Thymus (tissue), 11 donors: ENCODE measurements at regions not wholly inside any gene's neighbourhood (a gene's known extent, or its start where the extent isn't known, plus 50 kb on each side); places are given as distances from the start of the nearest gene placed in this dataset.

Experiments
- DNase-seq, 9 donors: peaks; one replicate each; pipeline ENCODE4 v3.0.0-alpha.2; 2013; ENCODE audit warnings: low spot score in 9 of 9, low read depth in 6 of 9, missing footprints in 1 of 9
- H3K27ac ChIP-seq, 2 donors: one replicate each; pipeline ENCODE4 v1.5.1; 2013; ENCODE audit warnings: control low read depth in 1 of 2, low read depth in 1 of 2, low read length in 1 of 2, mild to moderate bottlenecking in 1 of 2, moderate library complexity in 1 of 2
- H3K27me3 ChIP-seq, 2 donors: one replicate each; pipeline ENCODE4 v1.5.1; 2013; ENCODE audit warnings: low read length in 1 of 2; ENCODE audit not compliant: control insufficient read depth in 2 of 2, insufficient read depth in 1 of 2
- H3K36me3 ChIP-seq, 2 donors: one replicate each; pipeline ENCODE4 v1.5.1; 2013; ENCODE audit warnings: low read length in 1 of 2, mild to moderate bottlenecking in 1 of 2, moderate library complexity in 1 of 2; ENCODE audit not compliant: control insufficient read depth in 2 of 2, insufficient read depth in 2 of 2
- H3K4me1 ChIP-seq, 2 donors: one replicate each; pipeline ENCODE4 v1.5.1; 2013; ENCODE audit warnings: low read length in 2 of 2; ENCODE audit not compliant: control insufficient read depth in 2 of 2, insufficient read depth in 2 of 2
- H3K4me3 ChIP-seq, 2 donors: one replicate each; pipeline ENCODE4 v1.5.1; 2013; ENCODE audit warnings: low read length in 2 of 2, control low read depth in 1 of 2, mild to moderate bottlenecking in 1 of 2
- H3K9me3 ChIP-seq, 2 donors: one replicate each; pipeline ENCODE4 v1.5.1; 2013; ENCODE audit warnings: low read length in 1 of 2, mild to moderate bottlenecking in 1 of 2; ENCODE audit not compliant: control insufficient read depth in 2 of 2, insufficient read depth in 1 of 2
- WGBS: extraction: QIAGEN DNeasy Blood & Tissue Kit; methylation state at CpG from one replicate; pipeline ENCODE4 v1.1.7; 2013; 5-methylcytosine and 5-hydroxymethylcytosine counted together
- donor health status: healthy.

DNA sequence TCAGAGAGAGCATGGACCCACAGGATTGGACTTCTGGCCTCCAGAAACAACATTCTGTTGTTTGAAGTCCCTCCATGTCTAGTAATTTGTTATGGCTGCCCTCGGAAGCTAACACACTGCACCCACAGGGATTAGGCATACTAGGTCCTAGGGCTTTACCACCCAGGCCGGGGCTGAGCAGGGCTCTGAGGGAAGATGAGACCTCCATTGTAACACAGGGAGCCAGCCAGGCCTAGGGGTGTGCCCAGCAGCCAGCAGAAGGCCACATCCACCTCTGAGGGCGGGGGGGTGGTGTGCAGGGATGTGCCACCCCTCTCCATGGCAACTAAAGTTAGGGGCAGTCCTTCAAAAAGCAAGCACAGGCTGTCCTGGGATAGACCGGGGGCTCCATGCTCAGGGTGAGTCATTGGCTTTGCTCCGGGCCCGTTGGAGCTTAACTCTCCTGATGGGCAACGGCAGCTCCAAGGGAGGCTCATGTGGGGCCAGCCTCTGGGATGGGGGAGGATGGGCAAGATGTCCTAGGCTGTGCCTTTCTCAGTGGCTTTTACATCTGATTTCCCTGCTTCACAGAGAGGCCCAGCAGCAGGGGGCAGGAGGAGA is 96.6 kb upstream of the GPR26 start:
- Histone ChIP-seq H3K9me3 (no peaks in the 10 kb centered on the region), H3K4me3 (no peak overlapping the region), H3K27ac (no peak overlapping the region), H3K27me3 (peaks cover 0 to 5% of the 10 kb centered on the region in 2 donors), H3K36me3 (no peaks in the 10 kb centered on the region), H3K4me1 (peaks cover 0 to 2% of the 10 kb centered on the region in 2 donors)
- 85% methylated on average over 7 of the region's 7 CpGs for WGBS
- no peak for DNase-seq

DNA sequence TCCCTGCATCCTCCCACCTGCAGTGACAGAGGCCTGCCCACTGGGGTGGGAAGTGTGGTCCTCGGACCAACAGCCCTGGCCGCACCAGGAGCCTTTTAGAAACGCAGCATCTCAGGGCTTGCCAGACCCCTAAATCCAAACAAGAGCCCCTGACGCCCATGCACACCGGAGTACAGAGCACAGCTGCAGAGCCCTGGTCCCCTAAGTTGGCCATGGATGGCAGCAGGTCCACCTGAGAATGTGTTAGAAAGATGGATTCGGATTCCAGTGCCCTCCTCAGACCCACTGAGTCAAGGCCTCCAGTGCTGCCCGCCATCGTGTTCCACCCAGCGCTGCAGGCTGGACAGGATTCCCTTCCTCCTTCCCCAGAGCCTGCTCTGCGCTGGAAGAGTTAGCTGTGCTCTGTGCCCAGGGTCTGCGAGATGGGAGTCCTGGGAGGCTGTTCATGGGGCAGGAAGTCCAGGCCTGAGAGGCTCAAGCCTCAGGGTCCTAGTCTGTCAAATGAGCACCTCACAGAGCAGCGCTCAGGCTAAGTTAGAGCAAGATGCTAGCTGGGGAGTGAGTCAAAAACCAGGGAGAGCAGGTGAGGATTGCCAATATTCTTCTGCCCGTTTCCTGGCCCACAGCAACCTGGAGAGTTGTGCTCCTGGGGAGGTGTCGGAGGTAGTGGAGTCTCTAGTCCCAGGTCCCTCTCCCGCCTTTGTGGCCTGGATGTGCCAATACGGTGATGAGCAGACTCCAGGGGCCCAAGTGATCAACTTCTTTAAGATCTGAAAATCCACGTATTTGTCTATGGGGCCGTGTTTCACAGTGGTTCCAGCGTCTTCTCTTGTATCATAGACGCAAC is 95.9 kb upstream of the GPR26 start:
- H3K27me3 ChIP-seq = peaks cover 0 to 5% of the 10 kb centered on the region in 2 donors
- no peaks in the 10 kb centered on the region for H3K36me3 ChIP-seq
- no peak overlapping the region for H3K4me3 ChIP-seq
- WGBS = 90% methylated on average over 20 of the region's 20 CpGs
- peaks cover 0 to 2% of the 10 kb centered on the region in 2 donors for H3K4me1 ChIP-seq
- no peaks in the 10 kb centered on the region for H3K9me3 ChIP-seq
- DNase-seq = no peak
- no peak overlapping the region for H3K27ac ChIP-seq

DNA sequence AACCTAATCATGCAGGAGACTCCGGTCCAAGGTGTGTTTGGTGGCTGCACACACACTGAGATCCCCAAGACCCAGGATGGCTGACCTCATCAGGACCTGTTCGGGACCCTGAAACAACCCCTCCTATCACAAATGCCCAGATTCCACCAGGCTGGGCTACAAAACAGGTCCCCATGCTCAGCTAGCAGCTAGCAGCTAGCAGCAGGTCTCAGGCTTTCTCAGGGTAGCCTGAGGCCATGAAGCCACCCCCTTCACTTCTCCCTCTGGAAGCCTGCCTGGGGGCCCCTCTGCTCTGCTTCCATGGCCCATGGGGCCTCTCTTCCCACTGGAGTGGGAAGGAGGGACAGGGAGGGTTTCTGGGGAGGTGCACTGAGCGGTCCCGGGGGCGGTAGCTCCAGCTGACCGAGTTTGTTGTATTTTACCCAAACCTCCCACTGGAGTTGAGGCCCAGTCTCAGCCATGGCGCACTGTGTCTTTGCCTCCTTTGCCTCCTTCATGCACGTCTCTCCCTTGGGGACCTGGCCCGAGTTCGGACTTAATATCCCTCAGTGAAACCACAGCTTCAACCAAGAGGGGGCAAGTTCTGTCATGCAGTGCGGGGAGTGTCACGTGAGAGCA is 95.1 kb upstream of the GPR26 start:
- Histone ChIP-seq H3K27ac (no peak overlapping the region), H3K4me1 (peaks cover 0 to 2% of the 10 kb centered on the region in 2 donors), H3K36me3 (no peaks in the 10 kb centered on the region), H3K27me3 (peaks cover 0 to 5% of the 10 kb centered on the region in 2 donors), H3K4me3 (no peak overlapping the region), H3K9me3 (no peaks in the 10 kb centered on the region)
- WGBS = 73% methylated on average over 12 of the region's 12 CpGs
- no peak for DNase-seq

- WGBS = 78% methylated on average over 8 of the region's 8 CpGs
- H3K27me3 ChIP-seq = peaks cover 0 to 5% of the 10 kb centered on the region in 2 donors
These were observed 94.2 kb upstream of the GPR26 start for GRCh38 chr10:123571978-123572377.

DNA sequence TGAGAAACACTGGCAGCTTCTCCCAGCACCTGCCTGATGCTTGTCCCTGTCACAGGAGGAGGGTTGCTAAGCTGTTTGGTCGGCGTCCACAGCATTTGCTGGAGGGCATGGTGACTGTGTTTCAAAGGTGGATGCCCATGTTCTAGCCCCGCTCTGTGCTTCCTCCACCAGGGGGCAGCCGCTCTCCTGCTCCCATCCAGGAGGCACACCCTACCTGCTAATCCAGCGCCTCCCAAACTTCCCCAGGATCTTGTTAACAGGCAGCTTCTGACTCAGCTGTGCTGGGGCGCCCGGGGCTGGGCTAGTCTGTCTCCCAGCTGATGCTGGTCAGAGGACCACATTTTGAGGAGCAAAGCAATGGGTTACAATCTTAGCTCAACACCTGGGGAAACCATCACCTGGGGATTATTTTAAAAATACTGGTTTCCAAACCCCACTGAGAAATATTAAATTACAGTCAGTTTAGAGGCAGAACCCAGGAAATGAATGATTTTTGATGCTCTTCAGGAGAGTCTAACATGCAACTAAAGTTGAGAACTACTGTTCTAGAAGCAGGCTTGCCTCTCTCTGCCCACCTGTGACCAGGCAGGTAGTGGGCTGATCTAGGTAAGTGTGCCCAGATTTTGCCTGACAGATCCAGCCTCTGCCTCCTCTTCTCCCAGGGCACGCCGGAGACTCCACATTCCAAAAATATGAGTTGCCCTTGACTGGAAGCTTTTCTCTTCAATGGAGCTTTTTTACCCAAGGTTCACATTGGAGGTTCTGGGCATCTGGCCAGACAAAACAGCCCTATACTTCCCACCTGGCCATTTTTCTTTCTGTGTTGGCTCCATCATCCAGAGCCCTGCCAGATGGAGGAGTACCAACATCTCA is 92.7 kb upstream of the GPR26 start:
- Histone ChIP-seq H3K4me3 (no peak overlapping the region), H3K4me1 (peaks cover 0 to 2% of the 10 kb centered on the region in 2 donors), H3K36me3 (no peaks in the 10 kb centered on the region), H3K27me3 (peaks cover 0 to 5% of the 10 kb centered on the region in 2 donors), H3K9me3 (no peaks in the 10 kb centered on the region), H3K27ac (no peak overlapping the region)
- WGBS = 26% methylated on average over 9 of the region's 9 CpGs
- DNase-seq = peak in 4 of 9 donors; percentile 11 to 32 (median 26)

More at GRCh38 chr10:123571978-123572377, 94.2 kb upstream of the GPR26 start:
- Histone ChIP-seq H3K9me3 (no peaks in the 10 kb centered on the region), H3K27ac (no peak overlapping the region), H3K4me1 (peaks cover 0 to 2% of the 10 kb centered on the region in 2 donors), H3K36me3 (no peaks in the 10 kb centered on the region), H3K4me3 (no peak overlapping the region)
- no peak for DNase-seq

GRCh38 chr10:123574109-123574698 is 92.0 kb upstream of the GPR26 start:
- Histone ChIP-seq H3K27me3 (peaks cover 0 to 5% of the 10 kb centered on the region in 2 donors), H3K9me3 (no peaks in the 10 kb centered on the region), H3K36me3 (no peaks in the 10 kb centered on the region), H3K4me3 (no peak overlapping the region), H3K4me1 (peaks cover 0 to 2% of the 10 kb centered on the region in 2 donors), H3K27ac (no peak overlapping the region)
- 86% methylated on average over 7 of the region's 7 CpGs for WGBS
- DNase-seq = no peak

DNA sequence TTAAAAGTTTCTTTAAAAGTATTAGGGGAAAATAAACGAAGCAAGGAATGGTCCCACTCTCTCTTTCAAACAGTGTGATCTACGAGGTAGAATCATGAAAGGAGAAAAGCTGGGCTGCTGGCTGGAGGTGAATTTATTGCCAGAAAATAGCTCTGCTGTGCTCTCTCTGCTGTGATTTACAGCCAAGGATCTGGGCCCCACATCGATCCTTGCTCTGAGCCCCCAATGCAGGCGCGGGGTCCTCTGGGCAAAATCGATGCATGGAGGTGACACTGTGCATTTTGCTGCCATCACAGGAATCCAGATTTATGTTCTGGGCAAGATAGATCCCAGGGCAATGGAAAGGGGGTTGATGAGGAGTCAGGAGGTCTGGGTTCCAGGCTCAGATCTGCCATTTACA is 91.0 kb upstream of the GPR26 start:
- Histone ChIP-seq H3K36me3 (no peaks in the 10 kb centered on the region), H3K4me1 (peaks cover 0 to 2% of the 10 kb centered on the region in 2 donors), H3K4me3 (no peak overlapping the region), H3K9me3 (no peaks in the 10 kb centered on the region), H3K27me3 (peaks cover 0 to 5% of the 10 kb centered on the region in 2 donors), H3K27ac (no peak overlapping the region)
- DNase-seq = no peak
- WGBS = 77% methylated on average over 6 of the region's 6 CpGs

DNA sequence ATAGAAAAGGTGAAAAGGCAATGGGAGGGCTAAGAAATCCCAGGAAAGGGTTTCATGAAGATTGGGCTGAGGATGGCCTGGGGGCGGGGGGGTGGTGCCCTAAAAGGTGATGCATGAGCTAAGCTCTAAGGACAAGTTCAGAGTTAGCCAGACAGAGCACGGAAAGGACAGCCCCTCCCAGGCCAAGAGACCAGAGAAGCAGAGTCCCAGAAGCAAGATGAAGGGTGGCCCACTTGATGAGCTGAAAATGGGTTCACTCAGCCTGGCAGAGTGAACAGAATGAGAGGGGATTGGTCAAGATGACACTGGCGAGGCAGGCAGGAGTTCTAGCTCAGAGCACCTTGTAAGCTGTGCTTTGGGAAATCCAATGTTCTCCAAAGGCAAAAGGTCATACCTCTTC is 89.4 kb upstream of the GPR26 start:
- DNase-seq = no peak
- H3K4me3 ChIP-seq = no peak overlapping the region
- H3K9me3 ChIP-seq = no peaks in the 10 kb centered on the region
- peaks cover 0 to 4% of the 10 kb centered on the region in 2 donors for H3K27me3 ChIP-seq
- H3K4me1 ChIP-seq = no peaks in the 10 kb centered on the region
- H3K27ac ChIP-seq = no peak overlapping the region
- H3K36me3 ChIP-seq = no peaks in the 10 kb centered on the region
- WGBS = 87% methylated on average over 3 of the region's 3 CpGs
